Cerebellar cortex (tissue), 1 donor: ENCODE measurements at regions not wholly inside any gene's neighbourhood (a gene's known extent, or its start where the extent isn't known, plus 50 kb on each side); places are given as distances from the start of the nearest gene placed in this dataset.
A peak's percentile ranks its signal among the peaks of the same experiment; 100 is the strongest.
"Not testable (repeated sequence)": the region's sequence is repeated elsewhere in the genome, so short reads cannot be mapped to it uniquely, and the experiment has no call there.

ENCODE experiments used
- DNase-seq: peaks from one replicate; pipeline ENCODE4 v3.0.0-alpha.2; 2015; ENCODE audit warnings: low spot score

DNA sequence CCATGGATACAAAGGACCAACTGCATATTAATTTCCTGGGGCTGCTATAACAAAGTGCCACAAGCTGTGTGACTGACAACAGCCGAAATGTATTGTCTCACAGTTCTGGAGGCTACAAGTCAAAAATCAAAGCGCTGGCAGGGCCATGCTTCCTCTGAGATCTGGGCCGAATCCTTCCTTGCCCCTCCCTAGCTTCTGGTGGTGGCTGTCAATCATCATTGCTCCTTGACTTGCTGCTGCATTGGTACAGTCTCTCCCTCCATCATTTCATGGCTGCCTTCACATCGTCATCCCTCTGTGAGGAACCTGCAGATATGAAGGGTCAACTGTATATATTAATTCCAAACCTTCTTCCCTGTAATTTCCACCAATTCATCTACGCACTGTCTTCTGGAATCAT lies 118.3 kb downstream of the EXOC5 start:
- no peak for DNase-seq

DNA sequence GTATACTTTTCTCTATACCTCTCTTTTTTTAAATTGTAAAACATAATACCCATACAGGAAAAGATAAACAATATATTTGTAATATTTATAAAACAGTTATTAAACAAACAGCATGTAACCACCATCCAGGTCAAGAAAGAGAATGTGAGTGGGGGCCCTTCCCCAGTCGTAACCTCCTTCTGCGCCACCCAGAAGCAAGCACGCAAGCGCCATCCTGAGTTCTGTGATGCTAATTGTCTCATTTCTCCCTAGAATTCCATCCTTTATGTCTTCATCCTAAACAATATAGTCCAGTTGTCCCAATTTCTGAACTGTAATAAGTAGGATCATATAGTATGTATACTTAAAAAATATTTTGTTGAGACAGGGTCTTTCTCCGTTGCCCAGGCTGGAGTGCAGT lies 129.5 kb downstream of the EXOC5 start:
- DNase-seq: no peak

DNA sequence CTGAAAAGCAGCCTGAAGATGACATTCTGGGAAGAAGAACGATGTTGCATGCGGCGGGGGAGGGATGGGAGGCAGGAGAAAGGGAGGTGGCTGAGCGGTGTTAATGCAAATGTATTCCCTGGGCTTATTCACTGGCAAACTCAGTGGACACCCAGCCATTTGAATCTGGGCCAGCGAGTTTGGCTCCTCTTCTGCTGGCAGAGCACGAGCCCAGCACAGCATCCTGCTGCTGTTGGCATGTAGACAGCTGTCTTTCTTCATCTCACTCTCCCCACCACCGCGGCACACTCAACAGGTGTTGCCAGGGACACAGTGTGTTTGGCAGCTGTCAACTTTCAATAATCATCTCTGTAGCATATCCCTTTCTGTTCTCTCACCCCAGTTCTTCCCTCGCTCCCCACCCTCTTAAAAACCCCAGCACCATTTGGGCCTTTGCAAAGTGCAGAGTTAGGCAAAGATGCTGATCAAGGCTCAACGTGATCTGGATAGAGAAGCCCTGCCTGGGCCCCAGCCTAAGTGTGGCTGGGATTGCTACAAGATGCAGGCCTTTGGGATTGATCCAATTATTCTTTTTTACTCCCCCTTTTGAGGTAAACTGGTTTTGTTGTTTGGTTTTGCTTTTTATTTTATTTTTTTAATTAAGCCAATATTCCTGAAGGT lies 131.9 kb downstream of the EXOC5 start:
- DNase-seq: peak; percentile 91

DNA sequence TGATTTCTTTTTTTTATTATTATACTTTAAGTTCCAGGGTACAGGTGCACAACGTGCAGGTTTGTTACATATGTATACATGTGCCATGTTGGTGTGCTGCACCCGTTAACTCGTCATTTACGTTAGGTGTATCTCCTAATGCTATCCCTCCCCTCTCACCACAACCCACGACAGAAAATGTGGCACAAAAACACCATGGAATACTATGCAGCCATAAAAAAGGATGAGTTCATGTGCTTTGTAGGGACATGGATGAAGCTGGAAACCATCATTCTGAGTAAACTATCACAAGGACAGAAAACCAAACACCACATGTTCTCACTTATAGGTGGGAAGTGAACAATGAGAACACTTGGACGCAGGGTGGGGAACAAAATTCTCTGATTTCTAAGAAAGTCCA lies 140.9 kb downstream of the EXOC5 start:
- not testable (repeated sequence) for DNase-seq

DNA sequence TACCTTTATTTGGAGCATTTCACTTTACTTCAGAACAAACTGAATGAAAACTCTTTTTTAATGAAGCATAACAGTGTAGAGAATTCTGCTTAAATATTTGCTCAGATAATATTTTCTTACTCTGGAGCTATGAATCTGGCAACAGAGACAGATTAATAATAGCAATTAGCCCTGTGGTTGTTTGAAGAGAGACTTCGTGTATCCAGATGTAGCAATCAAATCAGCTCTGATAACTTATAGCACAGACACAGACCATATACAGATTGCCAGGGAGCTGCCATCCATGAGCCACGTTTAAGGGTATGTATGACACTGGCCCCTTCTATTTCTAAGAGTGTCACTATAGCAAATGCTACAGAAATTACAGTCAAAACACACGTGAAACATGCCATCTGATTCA lies 146.6 kb downstream of the EXOC5 start:
- no peak for DNase-seq

DNA sequence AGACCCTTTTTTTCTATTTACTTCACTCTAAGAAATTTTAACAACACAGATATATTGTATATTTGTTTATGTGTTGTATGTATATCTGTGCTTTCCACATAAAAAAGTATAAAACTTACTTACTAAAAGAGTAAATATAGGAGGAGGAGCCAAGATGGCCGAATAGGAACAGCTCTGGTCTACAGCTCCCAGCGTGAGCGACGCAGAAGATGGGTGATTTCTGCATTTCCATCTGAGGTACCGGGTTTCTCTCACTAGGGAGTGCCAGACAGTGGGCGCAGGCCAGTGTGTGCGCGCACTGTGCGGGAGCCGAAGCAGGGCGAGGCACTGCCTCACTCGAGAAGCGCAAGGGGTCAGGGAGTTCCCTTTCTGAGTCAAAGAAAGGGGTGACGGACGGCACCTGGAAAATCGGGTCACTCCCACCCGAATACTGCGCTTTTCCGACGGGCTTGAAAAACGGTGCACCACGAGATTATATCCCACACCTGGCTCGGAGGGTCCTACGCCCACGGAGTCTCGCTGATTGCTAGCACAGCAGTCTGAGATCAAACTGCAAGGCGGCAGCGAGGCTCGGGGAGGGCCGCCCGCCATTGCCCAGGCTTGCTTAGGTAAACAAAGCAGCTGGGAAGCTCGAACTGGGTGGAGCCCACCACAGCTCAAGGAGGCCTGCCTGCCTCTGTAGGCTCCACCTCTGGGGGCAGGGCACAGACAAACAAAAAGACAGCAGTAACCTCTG lies 156.5 kb downstream of the EXOC5 start:
- not testable (repeated sequence) for DNase-seq

DNA sequence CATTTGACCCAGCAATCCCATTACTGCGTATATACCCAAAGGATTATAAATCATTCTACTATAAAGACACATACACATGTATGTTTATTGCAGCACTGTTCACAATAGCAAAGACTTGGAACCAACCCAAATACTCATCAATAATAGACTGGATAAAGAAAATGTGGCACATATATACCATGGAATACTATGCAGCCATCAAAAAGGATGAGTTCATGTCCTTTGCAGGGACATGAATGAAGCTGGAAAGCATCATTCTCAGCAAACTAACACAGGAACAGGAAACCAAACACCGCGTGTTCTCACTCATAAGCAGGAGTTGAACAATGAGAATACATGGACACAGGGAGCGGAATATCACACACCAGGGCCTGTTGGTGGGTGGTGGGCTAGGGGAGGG lies 158.3 kb downstream of the EXOC5 start:
- DNase-seq: not testable (repeated sequence)

DNA sequence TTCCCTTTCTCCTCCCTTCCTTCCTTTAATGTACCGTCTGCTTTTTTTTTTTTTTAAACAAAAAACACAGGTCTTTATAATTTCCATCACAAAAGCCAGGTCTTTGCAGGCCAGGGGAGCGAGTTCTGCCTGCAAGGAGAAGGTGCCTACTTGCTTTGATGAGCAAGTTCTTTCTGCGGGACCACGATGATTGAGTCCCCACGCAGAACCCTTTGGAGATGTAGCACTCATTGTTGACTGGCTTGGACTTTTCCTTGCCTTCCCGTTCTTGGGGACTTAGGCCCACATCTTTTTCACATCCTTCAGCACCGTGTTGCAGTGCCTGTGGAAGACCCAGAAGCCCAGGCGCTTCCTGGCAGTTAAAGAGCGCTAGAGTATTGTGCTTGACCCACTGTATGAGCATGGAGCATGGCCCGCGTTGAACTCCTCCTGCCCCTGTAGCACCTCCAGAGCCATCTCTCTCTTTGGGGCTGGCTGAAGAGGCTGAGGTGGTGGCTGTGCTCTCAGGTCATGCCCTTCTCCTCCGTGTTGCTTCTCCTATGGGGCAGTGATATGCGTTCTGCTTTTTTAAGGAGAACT lies 177.6 kb downstream of the EXOC5 start:
- DNase-seq: no peak

DNA sequence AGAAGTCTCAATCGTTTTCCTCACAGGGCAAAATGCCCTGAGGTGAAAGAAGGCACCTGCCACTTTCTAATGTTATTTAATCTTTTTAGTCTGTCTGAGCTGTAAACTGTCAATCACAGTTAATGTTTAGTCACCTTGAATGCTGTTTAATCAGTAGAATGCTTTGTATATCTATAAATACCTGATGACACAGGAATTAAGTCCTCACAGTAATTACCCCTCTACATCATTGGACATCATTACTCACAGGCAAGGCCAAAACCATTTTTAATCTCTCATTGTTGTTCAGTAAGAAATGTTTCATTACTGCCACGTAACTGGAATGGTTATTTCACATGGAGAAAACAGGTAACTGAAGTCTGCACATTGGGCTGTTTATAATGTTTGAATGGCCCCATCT lies 178.8 kb downstream of the EXOC5 start:
- peak; percentile 77 for DNase-seq

DNA sequence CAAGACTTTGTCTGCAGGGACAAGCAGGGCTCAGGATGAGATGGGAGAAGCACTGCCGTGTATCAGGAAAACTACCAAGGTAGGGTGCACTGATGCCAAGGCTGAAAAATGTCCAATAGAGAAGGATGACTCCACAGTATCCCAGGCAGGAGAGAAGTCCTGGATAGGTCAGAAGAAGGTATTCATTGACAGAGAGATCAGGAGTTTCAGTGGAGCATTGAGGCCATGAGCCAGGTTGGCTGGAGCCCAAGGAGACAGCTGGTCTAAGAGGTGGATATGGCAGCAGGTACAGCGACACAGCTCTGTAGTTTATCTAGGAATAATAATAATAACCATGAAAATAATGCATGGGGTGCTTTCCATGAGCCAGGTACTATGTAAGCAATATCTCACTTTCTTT lies 180.9 kb downstream of the EXOC5 start:
- peak; percentile 95 for DNase-seq

DNA sequence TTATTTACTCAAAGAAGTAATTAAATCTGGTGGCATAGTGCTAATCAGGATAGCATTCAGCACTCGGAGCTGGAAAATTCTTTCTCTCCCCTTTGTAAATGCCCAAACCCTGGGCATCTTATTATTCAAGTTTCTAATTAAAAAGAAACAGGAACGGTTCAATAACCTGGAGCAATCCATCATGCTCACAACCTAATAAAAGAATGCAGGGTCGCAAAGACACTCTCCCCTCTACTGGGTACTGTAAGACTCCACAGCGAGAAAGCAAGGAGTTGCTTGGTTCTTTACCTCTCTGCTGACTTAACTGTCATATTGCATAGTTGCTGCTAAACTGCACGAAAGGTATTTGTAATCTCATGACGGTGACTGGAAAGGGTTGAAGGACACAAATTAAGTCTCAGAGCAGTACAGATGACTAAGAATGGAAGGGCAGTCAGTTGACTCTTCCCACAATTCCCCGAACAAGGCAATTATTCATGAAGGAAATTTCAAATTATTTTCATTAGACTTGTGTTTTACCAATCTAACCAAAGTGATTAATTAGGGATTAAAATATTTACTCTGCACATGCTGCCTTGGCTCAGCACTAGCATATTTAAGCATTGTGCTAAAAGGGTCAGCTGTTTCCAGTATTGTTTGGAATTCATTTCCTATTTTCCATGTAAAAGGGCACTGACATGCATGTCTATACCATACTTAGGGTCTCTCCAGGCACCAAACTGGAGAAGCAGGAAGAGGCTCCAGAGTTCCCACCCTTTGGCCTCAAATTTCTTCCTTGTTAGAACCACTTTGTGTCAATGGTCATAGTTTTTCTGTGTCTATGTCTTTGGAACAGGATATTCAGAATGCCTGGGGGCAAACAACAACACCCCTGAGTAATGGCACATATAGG lies 182.2 kb downstream of the EXOC5 start:
- peak; percentile 92 for DNase-seq

DNA sequence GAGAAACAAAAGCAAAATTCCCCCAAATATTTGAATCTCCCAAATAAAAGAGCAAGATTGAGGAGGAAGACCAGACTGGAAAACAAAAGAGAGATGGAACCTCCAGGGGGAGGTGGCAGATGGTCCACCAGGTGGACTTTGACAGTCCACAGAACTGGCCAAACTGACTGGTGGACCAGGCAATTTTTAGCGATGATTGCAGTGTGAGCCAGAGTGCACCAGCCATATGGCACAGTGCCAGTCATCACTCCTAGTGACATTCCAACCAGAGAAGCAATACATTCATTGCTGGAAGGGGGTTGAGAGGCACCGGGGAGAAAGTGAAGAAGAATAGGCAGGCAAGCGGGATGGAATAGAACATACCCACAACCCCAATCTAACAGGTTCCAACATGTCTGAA lies 182.9 kb downstream of the EXOC5 start:
- peak; percentile 99 for DNase-seq

DNA sequence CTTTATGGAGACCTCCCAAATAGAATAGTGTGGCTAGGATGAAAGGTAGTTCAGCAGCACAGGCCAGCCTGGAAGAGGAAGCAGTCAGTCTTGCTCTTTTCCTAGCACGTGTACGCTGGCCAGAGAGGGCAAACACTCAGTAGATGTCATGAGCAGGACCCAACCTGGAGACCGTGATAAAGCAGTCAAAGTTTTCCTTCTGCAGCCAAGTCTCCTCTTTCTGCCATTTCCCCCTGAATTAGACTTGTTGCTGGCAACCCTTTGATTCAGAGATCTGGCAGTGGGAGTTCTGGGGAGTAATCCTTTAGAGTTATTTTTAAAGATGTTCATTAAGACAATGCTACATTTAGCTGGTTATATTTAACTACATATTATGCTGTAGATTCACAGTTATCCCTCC lies 183.7 kb downstream of the EXOC5 start:
- DNase-seq: peak; percentile 77

DNA sequence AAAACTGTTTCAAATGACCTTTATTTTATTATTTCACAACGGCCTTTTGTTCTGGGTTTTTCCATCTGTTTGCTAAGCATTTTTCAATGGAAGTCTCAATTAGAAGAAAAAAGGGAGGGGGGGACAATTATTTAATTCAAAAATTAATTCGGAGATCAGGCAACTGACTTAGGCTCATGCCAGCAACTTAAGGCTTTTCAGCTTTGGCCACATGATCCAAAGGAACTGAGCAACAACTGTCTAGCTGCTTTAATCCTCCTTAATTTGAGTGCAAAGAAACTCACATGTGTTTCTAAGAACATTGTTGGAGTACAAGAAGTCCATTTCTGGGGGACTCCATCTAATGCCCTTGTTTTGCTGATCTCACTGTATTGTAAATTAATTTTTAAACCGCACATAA lies 188.0 kb downstream of the EXOC5 start:
- no peak for DNase-seq

DNA sequence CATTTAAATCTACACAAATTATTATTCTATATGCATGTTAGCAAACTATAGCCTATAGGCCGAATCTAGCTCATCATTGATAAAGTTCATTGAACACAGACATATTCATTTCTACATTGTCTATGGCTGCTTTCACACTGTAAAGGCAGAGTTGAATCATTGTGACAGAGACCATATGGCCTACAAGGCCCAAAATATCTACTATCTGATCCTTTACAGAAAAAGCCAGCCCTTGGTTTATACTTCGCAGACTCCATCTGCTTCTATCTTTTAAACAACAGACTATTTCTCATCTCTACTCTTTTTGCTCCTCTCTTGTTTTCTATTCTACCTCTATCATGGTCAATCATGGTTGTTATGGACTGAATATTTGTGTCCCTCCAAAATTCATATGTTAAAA lies 190.7 kb downstream of the EXOC5 start:
- DNase-seq: peak; percentile 74

DNA sequence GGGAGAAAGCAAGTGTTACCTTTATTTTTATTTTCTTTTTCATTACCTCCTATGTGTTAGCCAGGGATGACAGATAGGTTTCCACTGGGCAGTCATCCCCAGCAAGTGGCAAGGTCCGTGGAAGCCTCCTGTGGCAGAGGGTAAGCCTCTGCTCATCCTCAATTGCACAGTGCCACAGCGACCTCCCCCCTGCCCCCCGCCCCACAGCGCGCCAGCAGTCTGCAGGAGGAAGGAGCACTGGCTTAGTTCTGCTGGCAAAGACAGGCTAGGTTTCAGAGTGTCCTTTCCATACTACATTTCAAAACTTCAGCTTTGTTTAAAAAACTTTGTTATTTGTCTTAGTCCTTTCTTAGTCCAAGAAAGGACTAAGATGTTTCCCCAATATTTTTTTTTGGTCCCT lies 194.7 kb downstream of the EXOC5 start:
- no peak for DNase-seq

DNA sequence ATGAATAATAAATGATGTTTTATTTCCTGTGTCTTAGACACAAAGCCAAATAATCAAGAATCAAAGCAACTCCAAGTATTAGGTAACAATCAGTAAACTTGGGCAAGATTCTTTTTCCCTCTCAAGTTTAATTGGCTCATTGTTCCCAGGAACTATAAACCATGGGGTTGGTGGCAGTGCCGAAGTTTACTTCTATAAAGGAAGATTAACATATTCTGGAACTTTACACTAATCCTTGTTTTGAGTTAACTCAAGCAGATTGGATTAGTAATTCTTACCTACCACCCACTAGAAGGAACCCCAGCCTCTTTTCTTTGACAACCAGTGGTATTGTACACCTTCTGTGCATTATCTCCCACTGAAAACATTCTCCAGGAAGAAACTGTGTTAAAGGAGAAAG lies 197.1 kb downstream of the EXOC5 start:
- DNase-seq: peak; percentile 75

DNA sequence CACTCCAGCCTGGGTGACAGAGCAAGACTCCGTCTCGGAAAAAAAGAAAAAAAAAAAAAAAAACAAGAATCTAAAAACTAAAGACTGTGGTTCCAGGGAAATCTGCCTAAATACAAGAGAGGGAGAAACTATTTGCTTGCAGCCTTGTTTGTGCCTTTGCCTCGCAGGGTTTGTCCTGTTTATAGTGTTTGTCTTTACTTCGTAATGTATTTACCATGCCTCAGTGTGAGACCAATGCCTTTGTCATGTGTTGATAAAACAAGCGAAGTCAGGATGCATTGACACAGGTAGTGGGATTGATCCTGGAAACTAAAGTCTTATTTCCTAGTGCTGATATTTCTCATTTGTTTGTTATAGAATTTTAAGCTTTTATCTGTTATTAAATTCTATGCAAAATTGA lies 199.0 kb downstream of the EXOC5 start:
- no peak for DNase-seq

DNA sequence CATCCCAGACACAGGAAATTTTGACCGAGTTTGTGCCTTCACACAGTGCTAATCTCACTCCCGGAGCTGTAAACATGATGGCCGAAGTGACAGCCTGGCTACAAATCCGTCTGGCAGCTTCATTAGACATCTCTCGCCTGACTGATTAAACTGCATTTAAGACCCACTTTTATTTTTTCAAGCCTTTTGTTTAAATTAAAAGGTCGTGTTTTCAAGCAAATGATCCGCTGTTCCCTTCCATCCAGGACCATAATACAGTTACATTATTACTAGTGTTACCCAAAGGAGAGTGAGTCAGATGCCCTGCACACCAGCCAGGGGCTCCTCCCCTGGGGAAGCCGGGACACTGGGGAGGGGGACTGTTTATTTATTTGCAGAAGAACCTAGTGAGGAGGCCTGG lies 200.2 kb downstream of the EXOC5 start:
- DNase-seq: peak; percentile 84

DNA sequence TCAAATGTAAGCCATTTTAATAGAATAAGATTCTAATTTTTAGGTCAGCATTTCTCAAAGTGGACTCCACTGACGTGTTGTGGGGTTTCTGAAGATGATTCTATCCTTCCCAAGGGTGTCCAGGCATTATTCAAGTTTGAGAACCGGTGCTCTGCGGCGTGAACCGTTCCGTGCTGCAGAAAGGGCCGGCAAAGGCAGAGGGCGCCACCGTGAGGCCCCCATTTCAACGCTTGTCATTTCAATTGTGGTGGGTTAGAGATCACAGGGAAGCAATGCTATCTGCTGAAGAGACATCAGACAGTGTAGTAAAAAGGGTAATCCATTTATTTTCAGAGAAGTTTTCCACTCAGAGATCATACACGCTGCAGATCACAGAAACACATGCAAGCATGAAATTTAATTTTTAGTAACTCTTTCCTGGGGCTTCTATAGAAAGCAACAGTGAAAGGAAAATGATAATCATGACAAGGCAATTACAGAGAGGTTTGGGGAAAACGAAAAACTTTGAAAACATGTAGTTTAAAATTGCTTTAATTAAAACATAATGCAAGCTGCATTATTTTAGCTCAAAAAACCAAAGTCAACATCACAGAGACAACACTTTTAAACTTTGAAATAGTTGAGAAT lies 201.7 kb downstream of the EXOC5 start:
- peak; percentile 73 for DNase-seq

DNA sequence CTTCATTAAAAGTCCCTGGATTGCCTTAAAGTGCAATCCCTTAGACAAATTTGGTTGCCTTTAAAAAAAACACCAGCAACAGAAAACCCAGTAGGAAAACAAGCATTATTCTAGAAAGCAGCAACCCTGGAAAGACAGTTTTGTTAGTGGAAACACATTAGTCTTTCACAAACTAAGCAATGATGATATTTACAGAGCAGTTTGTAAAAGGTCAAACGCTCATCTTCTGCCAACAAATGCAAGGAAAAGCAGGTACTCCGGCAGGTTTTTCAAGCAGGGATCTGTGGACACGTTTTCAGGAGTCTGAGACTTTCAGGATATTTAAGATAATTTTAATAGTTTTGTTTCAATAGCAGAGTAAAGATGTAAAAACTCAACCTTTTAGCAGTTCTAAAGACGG lies 202.2 kb downstream of the EXOC5 start:
- no peak for DNase-seq
